ENCODE measurements at regions not wholly inside any gene's neighbourhood (a gene's known extent, or its start where the extent isn't known, plus 50 kb on each side); places are given as distances from the start of the nearest gene placed in this dataset.

GRCh38 chr3:81432456-81432855, 329.0 kb downstream of the GBE1 start:
- H3K36me3 Mint-ChIP-seq (ENCODE audit: low read depth), result no peaks in the 10 kb centered on the region
- no peak for TF ChIP-seq CTCF (IDR thresholded peaks at IDR 0.05; ENCODE audit: unreplicated experiment in 3 of 3)
- no peaks in the 10 kb centered on the region for H3K4me1 Mint-ChIP-seq
- no peaks in the 10 kb centered on the region for H3K27me3 Mint-ChIP-seq (ENCODE audit: low read depth)
- H3K9me3 Mint-ChIP-seq, result no peaks in the 10 kb centered on the region
- H3K27ac Mint-ChIP-seq, result no peak overlapping the region
- no peak overlapping the region for H3K4me3 Mint-ChIP-seq

GRCh38 chr3:81426826-81427577, 334.4 kb downstream of the GBE1 start:
- Mint-ChIP-seq H3K4me1 (no peaks in the 10 kb centered on the region), H3K27ac (no peak overlapping the region), H3K36me3 (ENCODE audit: low read depth) (no peaks in the 10 kb centered on the region), H3K9me3 (no peaks in the 10 kb centered on the region), H3K27me3 (ENCODE audit: low read depth) (no peaks in the 10 kb centered on the region), H3K4me3 (no peak overlapping the region)
- no peak for TF ChIP-seq CTCF (IDR thresholded peaks at IDR 0.05; ENCODE audit: unreplicated experiment in 3 of 3)

- Mint-ChIP-seq H3K36me3 (ENCODE audit: low read depth) (no peaks in the 10 kb centered on the region), H3K9me3 (no peaks in the 10 kb centered on the region), H3K4me3 (no peak overlapping the region), H3K27ac (no peak overlapping the region), H3K27me3 (ENCODE audit: low read depth) (no peaks in the 10 kb centered on the region), H3K4me1 (no peaks in the 10 kb centered on the region)
- no peak for TF ChIP-seq CTCF (IDR thresholded peaks at IDR 0.05; ENCODE audit: unreplicated experiment in 3 of 3)
Measured at GRCh38 chr3:81425198-81425868, 336.1 kb downstream of the GBE1 start.

GRCh38 chr3:81419228-81419627, 342.2 kb downstream of the GBE1 start:
- no peaks in the 10 kb centered on the region for H3K36me3 Mint-ChIP-seq (ENCODE audit: low read depth)
- H3K27ac Mint-ChIP-seq, result no peak overlapping the region
- peak; percentile 38 to 69 (median 48) for TF ChIP-seq CTCF (IDR thresholded peaks at IDR 0.05; ENCODE audit: unreplicated experiment in 3 of 3)
- H3K4me3 Mint-ChIP-seq, result no peak overlapping the region
- H3K27me3 Mint-ChIP-seq (ENCODE audit: low read depth), result no peaks in the 10 kb centered on the region
- no peaks in the 10 kb centered on the region for H3K4me1 Mint-ChIP-seq
- H3K9me3 Mint-ChIP-seq, result no peaks in the 10 kb centered on the region

GRCh38 chr3:81416812-81417211, 344.6 kb downstream of the GBE1 start:
- H3K9me3 Mint-ChIP-seq, result no peaks in the 10 kb centered on the region
- H3K4me1 Mint-ChIP-seq, result no peaks in the 10 kb centered on the region
- no peak for TF ChIP-seq CTCF (IDR thresholded peaks at IDR 0.05; ENCODE audit: unreplicated experiment in 3 of 3)

GRCh38 chr3:81406318-81406717, 355.1 kb downstream of the GBE1 start:
- Mint-ChIP-seq H3K36me3 (ENCODE audit: low read depth) (no peaks in the 10 kb centered on the region), H3K4me1 (no peaks in the 10 kb centered on the region), H3K9me3 (no peaks in the 10 kb centered on the region), H3K4me3 (no peak overlapping the region), H3K27ac (no peak overlapping the region), H3K27me3 (ENCODE audit: low read depth) (no peaks in the 10 kb centered on the region)
- TF ChIP-seq CTCF (IDR thresholded peaks at IDR 0.05; ENCODE audit: unreplicated experiment in 3 of 3), result no peak

More at GRCh38 chr3:81416812-81417211, 344.6 kb downstream of the GBE1 start:
- no peaks in the 10 kb centered on the region for H3K36me3 Mint-ChIP-seq (ENCODE audit: low read depth)
- H3K27me3 Mint-ChIP-seq (ENCODE audit: low read depth), result no peaks in the 10 kb centered on the region
- no peak overlapping the region for H3K4me3 Mint-ChIP-seq
- no peak overlapping the region for H3K27ac Mint-ChIP-seq

Data from nephron (organoid).